DND-41 (cell line): ENCODE measurements at regions not wholly inside any gene's neighbourhood (a gene's known extent, or its start where the extent isn't known, plus 50 kb on each side); places are given as distances from the start of the nearest gene placed in this dataset.

Source experiments
- EZH2 ChIP-seq: IDR thresholded peaks from 3 replicates; pipeline ENCODE4 v1.6.1; 2012; ENCODE audit warnings: borderline replicate concordance, low read depth, mild to moderate bottlenecking, moderate library complexity, low read length, inconsistent platforms; ENCODE audit not compliant: severe bottlenecking
- TF ChIP-seq, protein P1 (sequence below): IDR thresholded peaks from 2 replicates; pipeline ENCODE4 v1.5.1; 2012; ENCODE audit warnings: borderline replicate concordance, low read length, moderate library complexity, mild to moderate bottlenecking; ENCODE audit not compliant: poor library complexity, severe bottlenecking; ENCODE audit errors: extremely low read depth

DNA sequence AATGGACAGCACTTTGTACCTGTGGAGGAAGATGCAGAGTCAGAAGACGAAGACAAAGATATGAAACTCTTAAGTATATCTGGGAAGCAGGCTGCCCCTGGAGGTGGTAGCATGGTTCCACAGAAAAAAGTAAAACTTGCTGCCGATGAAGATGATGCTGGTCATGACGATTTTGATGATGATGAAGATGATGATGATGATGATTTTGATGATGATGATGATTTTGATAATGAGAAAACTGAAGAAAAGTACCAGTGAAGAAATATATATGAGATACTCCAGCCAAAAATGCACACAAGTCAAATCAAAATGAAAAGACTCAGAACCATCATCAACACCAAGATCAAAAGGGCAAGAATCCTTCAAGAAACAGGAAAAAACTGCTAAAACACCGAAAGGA is 268.5 kb upstream of the EEF2KMT start:
- TF ChIP-seq EZH2, result no peak
- TF ChIP-seq, protein P1, sequence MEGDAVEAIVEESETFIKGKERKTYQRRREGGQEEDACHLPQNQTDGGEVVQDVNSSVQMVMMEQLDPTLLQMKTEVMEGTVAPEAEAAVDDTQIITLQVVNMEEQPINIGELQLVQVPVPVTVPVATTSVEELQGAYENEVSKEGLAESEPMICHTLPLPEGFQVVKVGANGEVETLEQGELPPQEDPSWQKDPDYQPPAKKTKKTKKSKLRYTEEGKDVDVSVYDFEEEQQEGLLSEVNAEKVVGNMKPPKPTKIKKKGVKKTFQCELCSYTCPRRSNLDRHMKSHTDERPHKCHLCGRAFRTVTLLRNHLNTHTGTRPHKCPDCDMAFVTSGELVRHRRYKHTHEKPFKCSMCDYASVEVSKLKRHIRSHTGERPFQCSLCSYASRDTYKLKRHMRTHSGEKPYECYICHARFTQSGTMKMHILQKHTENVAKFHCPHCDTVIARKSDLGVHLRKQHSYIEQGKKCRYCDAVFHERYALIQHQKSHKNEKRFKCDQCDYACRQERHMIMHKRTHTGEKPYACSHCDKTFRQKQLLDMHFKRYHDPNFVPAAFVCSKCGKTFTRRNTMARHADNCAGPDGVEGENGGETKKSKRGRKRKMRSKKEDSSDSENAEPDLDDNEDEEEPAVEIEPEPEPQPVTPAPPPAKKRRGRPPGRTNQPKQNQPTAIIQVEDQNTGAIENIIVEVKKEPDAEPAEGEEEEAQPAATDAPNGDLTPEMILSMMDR, result no peak
